ENCODE measurements at regions not wholly inside any gene's neighbourhood (a gene's known extent, or its start where the extent isn't known, plus 50 kb on each side); places are given as distances from the start of the nearest gene placed in this dataset.

DNA sequence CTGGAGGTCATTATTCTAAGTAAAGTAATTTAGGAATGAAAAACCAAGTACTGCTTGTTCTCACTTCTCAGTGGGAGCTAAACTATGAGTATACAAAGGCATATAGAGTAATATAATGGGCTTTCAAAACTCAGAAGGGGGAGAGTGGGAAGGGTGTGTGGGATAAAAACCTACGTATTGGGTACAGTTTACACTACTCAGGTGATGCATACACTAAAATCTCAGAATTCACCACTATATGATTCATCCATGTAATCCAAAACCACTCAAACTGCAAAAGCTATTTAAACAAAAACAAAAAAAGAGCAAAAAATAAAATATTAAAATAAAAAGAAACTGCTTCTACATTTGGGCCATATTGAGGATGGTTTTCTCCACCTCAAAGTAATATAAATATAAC is 623.3 kb downstream of the NSUN3 start:
- Histone ChIP-seq H3K36me3 (ENCODE audit: control insufficient read depth in 2 of 2, insufficient read depth in 1 of 2, low read length in 2 of 2) (no peaks in the 10 kb centered on the region), H3K4me3 (ENCODE audit: low read depth, low read length) (no peak overlapping the region), H3K4me1 (ENCODE audit: control insufficient read depth, insufficient read depth, low read length) (no peaks in the 10 kb centered on the region), H3K27ac (ENCODE audit: extremely low read depth, low read depth, low read length) (no peak overlapping the region), H3K9me3 (ENCODE audit: control insufficient read depth, insufficient read depth, low read depth, low read length) (no peaks in the 10 kb centered on the region)
- POLR2A ChIA-PET, result no interaction called here
- CTCF ChIA-PET, result interaction anchor here (0.6 kb wide), 1 partner anchor 230 kb away, joined by 4 read pairs; no protein-coding TSS in a partner anchor
- TF ChIP-seq MYNN (tag by site-specific recombination; IDR thresholded peaks at IDR 0.05; ENCODE audit: borderline replicate concordance) (no peak), ZNF529 (tag by site-specific recombination; IDR thresholded peaks at IDR 0.05; ENCODE audit: insufficient replicate concordance) (no peak), ZNF132 (tag by site-specific recombination; IDR thresholded peaks at IDR 0.05; ENCODE audit: borderline replicate concordance) (no peak), ZNF248 (tag by site-specific recombination; IDR thresholded peaks at IDR 0.05) (no peak), ZNF239 (tag by site-specific recombination; IDR thresholded peaks at IDR 0.05) (no peak), ZNF621 (tag by site-specific recombination; IDR thresholded peaks at IDR 0.05) (no peak), ZNF658 (tag by site-specific recombination; IDR thresholded peaks at IDR 0.05) (no peak), ZNF37A (tag by site-specific recombination; IDR thresholded peaks at IDR 0.05) (no peak), ZNF837 (tag by site-specific recombination; IDR thresholded peaks at IDR 0.05) (no peak), ZNF792 (tag by site-specific recombination; IDR thresholded peaks at IDR 0.05) (no peak), ZNF596 (tag by site-specific recombination; IDR thresholded peaks at IDR 0.05) (no peak), KLF10 (tag by site-specific recombination; IDR thresholded peaks at IDR 0.05) (no peak), ZNF157 (tag by site-specific recombination; IDR thresholded peaks at IDR 0.05) (no peak), ZNF610 (tag by site-specific recombination; IDR thresholded peaks at IDR 0.05; ENCODE audit: borderline replicate concordance) (no peak), ZNF266 (tag by site-specific recombination; IDR thresholded peaks at IDR 0.05; ENCODE audit: low read depth) (no peak), ZNF223 (tag by site-specific recombination; IDR thresholded peaks at IDR 0.05) (no peak)
- TF ChIP-seq, protein P1, sequence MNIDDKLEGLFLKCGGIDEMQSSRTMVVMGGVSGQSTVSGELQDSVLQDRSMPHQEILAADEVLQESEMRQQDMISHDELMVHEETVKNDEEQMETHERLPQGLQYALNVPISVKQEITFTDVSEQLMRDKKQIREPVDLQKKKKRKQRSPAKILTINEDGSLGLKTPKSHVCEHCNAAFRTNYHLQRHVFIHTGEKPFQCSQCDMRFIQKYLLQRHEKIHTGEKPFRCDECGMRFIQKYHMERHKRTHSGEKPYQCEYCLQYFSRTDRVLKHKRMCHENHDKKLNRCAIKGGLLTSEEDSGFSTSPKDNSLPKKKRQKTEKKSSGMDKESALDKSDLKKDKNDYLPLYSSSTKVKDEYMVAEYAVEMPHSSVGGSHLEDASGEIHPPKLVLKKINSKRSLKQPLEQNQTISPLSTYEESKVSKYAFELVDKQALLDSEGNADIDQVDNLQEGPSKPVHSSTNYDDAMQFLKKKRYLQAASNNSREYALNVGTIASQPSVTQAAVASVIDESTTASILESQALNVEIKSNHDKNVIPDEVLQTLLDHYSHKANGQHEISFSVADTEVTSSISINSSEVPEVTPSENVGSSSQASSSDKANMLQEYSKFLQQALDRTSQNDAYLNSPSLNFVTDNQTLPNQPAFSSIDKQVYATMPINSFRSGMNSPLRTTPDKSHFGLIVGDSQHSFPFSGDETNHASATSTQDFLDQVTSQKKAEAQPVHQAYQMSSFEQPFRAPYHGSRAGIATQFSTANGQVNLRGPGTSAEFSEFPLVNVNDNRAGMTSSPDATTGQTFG (tag by site-specific recombination; IDR thresholded peaks at IDR 0.05; ENCODE audit: borderline replicate concordance), result no peak
- TF ChIP-seq, protein P2, sequence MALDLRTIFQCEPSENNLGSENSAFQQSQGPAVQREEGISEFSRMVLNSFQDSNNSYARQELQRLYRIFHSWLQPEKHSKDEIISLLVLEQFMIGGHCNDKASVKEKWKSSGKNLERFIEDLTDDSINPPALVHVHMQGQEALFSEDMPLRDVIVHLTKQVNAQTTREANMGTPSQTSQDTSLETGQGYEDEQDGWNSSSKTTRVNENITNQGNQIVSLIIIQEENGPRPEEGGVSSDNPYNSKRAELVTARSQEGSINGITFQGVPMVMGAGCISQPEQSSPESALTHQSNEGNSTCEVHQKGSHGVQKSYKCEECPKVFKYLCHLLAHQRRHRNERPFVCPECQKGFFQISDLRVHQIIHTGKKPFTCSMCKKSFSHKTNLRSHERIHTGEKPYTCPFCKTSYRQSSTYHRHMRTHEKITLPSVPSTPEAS (tag by site-specific recombination; IDR thresholded peaks at IDR 0.05), result no peak
- TF ChIP-seq, protein P3, sequence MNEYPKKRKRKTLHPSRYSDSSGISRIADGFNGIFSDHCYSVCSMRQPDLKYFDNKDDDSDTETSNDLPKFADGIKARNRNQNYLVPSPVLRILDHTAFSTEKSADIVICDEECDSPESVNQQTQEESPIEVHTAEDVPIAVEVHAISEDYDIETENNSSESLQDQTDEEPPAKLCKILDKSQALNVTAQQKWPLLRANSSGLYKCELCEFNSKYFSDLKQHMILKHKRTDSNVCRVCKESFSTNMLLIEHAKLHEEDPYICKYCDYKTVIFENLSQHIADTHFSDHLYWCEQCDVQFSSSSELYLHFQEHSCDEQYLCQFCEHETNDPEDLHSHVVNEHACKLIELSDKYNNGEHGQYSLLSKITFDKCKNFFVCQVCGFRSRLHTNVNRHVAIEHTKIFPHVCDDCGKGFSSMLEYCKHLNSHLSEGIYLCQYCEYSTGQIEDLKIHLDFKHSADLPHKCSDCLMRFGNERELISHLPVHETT (tag by site-specific recombination; IDR thresholded peaks at IDR 0.05), result no peak

DNA sequence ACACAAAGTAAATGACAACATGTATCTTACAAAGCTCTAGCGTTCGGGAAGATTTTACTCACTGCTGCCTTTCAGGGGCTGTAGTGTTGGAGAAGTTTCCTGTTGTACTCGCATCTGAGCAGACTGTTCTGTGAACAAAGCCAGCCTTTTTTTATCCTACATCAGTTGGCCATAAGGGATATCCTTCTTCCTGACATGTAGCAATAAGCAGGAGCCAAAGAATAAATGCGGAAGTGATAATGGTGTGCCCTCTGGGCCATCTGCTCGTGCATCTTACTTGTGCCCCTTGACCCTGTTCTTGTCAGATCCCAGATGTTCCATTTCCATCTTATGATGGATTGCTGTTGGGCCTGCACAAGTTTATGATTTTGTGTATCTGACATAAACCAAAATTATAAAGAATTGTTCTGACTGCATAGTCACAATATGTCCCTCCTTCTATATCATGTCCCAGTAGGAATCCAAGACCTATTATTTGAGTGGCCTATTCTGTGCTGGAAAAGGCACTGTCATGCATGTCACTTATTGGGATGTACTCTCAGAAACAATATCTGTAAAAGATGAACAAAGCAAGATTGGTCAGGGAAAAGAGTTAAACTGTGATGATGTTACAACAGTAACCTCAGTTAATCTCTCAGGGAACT is 631.3 kb downstream of the NSUN3 start:
- no peaks in the 10 kb centered on the region for H3K36me3 ChIP-seq (ENCODE audit: control insufficient read depth in 2 of 2, insufficient read depth in 1 of 2, low read length in 2 of 2)
- H3K9me3 ChIP-seq (ENCODE audit: control insufficient read depth, insufficient read depth, low read depth, low read length), result no peaks in the 10 kb centered on the region
- no peak overlapping the region for H3K27ac ChIP-seq (ENCODE audit: extremely low read depth, low read depth, low read length)
- no peaks in the 10 kb centered on the region for H3K4me1 ChIP-seq (ENCODE audit: control insufficient read depth, insufficient read depth, low read length)
- POLR2A ChIA-PET, result no interaction called here
- no peak overlapping the region for H3K4me3 ChIP-seq (ENCODE audit: low read depth, low read length)
- CTCF ChIA-PET, result no interaction called here
- TF ChIP-seq, protein P4, sequence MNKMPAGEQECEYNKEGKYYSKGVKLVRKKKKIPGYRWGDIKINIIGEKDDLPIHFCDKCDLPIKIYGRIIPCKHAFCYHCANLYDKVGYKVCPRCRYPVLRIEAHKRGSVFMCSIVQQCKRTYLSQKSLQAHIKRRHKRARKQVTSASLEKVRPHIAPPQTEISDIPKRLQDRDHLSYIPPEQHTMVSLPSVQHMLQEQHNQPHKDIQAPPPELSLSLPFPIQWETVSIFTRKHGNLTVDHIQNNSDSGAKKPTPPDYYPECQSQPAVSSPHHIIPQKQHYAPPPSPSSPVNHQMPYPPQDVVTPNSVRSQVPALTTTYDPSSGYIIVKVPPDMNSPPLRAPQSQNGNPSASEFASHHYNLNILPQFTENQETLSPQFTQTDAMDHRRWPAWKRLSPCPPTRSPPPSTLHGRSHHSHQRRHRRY (tag by site-specific recombination; IDR thresholded peaks at IDR 0.05), result no peak
- TF ChIP-seq, protein P1 (tag by site-specific recombination; IDR thresholded peaks at IDR 0.05; ENCODE audit: borderline replicate concordance), result no peak
- no peak for TF ChIP-seq ZNF211 (tag by site-specific recombination; IDR thresholded peaks at IDR 0.05; ENCODE audit: low read depth)
- no peak for TF ChIP-seq ZNF404 (tag by site-specific recombination; IDR thresholded peaks at IDR 0.05)
- no peak for TF ChIP-seq KLF16 (tag by site-specific recombination; IDR thresholded peaks at IDR 0.05)
- TF ChIP-seq, protein P5, sequence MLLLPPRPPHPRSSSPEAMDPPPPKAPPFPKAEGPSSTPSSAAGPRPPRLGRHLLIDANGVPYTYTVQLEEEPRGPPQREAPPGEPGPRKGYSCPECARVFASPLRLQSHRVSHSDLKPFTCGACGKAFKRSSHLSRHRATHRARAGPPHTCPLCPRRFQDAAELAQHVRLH (tag by site-specific recombination; IDR thresholded peaks at IDR 0.05), result no peak
- TF ChIP-seq, protein P6, sequence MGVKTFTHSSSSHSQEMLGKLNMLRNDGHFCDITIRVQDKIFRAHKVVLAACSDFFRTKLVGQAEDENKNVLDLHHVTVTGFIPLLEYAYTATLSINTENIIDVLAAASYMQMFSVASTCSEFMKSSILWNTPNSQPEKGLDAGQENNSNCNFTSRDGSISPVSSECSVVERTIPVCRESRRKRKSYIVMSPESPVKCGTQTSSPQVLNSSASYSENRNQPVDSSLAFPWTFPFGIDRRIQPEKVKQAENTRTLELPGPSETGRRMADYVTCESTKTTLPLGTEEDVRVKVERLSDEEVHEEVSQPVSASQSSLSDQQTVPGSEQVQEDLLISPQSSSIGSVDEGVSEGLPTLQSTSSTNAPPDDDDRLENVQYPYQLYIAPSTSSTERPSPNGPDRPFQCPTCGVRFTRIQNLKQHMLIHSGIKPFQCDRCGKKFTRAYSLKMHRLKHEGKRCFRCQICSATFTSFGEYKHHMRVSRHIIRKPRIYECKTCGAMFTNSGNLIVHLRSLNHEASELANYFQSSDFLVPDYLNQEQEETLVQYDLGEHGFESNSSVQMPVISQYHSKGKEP (tag by site-specific recombination; IDR thresholded peaks at IDR 0.05), result no peak

All from HEK293 (cell line).